OCI-LY1 (cell line): ENCODE measurements at regions not wholly inside any gene's neighbourhood (a gene's known extent, or its start where the extent isn't known, plus 50 kb on each side); places are given as distances from the start of the nearest gene placed in this dataset.

Experiments used
- H2AFZ ChIP-seq: fragments of 200-600 bp; sonication (generic), shearing (Covaris generic); 2 replicates; pipeline ENCODE4 v1.6.0; 2014; ENCODE audit warnings: antibody characterized with exemption, mild to moderate bottlenecking, low read length
- H3F3A ChIP-seq: fragments of 200-600 bp; sonication (generic), shearing (Covaris generic); 2 replicates; pipeline ENCODE4 v1.6.0; 2014; ENCODE audit warnings: mild to moderate bottlenecking, antibody characterized with exemption, low read length, moderate library complexity; ENCODE audit not compliant: insufficient read depth
- H3K27ac ChIP-seq: fragments of 200-600 bp; sonication (generic); 2 replicates; pipeline ENCODE4 v1.5.1; 2014; ENCODE audit warnings: low read length, mixed run types, mild to moderate bottlenecking, low read depth; ENCODE audit not compliant: poor library complexity, severe bottlenecking
- H3K27me3 ChIP-seq: fragments of 200-600 bp; sonication (generic); 2 replicates; pipeline ENCODE4 v1.6.0; 2014; ENCODE audit warnings: antibody characterized with exemption, mild to moderate bottlenecking, low read length, moderate library complexity; ENCODE audit not compliant: insufficient read depth
- H3K36me3 ChIP-seq: fragments of 200-600 bp; sonication (generic); 2 replicates; pipeline ENCODE4 v1.6.1; 2014; ENCODE audit warnings: mild to moderate bottlenecking, antibody characterized with exemption, low read length, moderate library complexity, mixed read lengths; ENCODE audit not compliant: insufficient read depth
- H3K4me1 ChIP-seq: fragments of 200-600 bp; sonication (generic); 2 replicates; pipeline ENCODE4 v1.5.1; 2014; ENCODE audit warnings: mild to moderate bottlenecking, low read length, moderate library complexity; ENCODE audit not compliant: insufficient read depth, severe bottlenecking
- H3K4me2 ChIP-seq: fragments of 200-600 bp; sonication (generic), shearing (Covaris generic); 2 replicates; pipeline ENCODE4 v1.6.1; 2014; ENCODE audit warnings: low read length
- H3K4me3 ChIP-seq: fragments of 200-600 bp; sonication (generic); 2 replicates; pipeline ENCODE4 v1.5.1; 2014; ENCODE audit warnings: low read length, low read depth, mild to moderate bottlenecking, mixed read lengths; ENCODE audit not compliant: poor library complexity, severe bottlenecking
- H3K79me2 ChIP-seq: fragments of 200-600 bp; shearing (Covaris generic); 2 replicates; pipeline ENCODE4 v1.6.1; 2016; ENCODE audit warnings: mixed run types, low read length, mixed read lengths; ENCODE audit not compliant: insufficient read depth
- H3K9ac ChIP-seq: fragments of 200-600 bp; sonication (generic), shearing (Covaris generic); 2 replicates; pipeline ENCODE4 v1.6.1; 2014; ENCODE audit warnings: mild to moderate bottlenecking, low read length, mixed read lengths
- H3K9me2 ChIP-seq: fragments of 200-600 bp; sonication (generic), shearing (Covaris generic); 2 replicates; pipeline ENCODE4 v1.6.1; 2014; ENCODE audit warnings: low read depth, mild to moderate bottlenecking, low read length, mixed read lengths
- H3K9me3 ChIP-seq: fragments of 200-600 bp; shearing (Covaris generic); 2 replicates; pipeline ENCODE4 v1.6.1; 2014; ENCODE audit warnings: low read length, mixed read lengths
- H4K20me1 ChIP-seq: fragments of 200-600 bp; sonication (generic), shearing (Covaris generic); 2 replicates; pipeline ENCODE4 v1.6.0; 2016; ENCODE audit warnings: mild to moderate bottlenecking, low read length; ENCODE audit not compliant: insufficient read depth
- CTCF ChIP-seq: fragments of 200-600 bp; sonication (generic), shearing (Covaris generic); IDR thresholded peaks from 2 replicates; pipeline ENCODE4 v1.5.1; 2017; ENCODE audit warnings: mild to moderate bottlenecking, antibody characterized with exemption, low read length, moderate library complexity, mixed read lengths
- EZH2 ChIP-seq: fragments of 200-600 bp; sonication (generic), shearing (Covaris generic); IDR thresholded peaks from 2 replicates; pipeline ENCODE4 v1.8.0; 2017; ENCODE audit warnings: borderline replicate concordance, mixed run types, mild to moderate bottlenecking, antibody characterized with exemption, low read length, moderate library complexity, mixed read lengths

GRCh38 chr2:236876642-236877041, 209.0 kb upstream of the COPS8 start:
- Histone ChIP-seq H2AFZ (no peak overlapping the region), H3K4me1 (no peaks in the 10 kb centered on the region), H4K20me1 (no peaks in the 10 kb centered on the region), H3K9me2 (no peaks in the 10 kb centered on the region), H3K27me3 (no peaks in the 10 kb centered on the region), H3K4me3 (no peak overlapping the region), H3K9ac (no peak overlapping the region), H3K27ac (no peak overlapping the region), H3K79me2 (no peaks in the 10 kb centered on the region), H3K9me3 (no peaks in the 10 kb centered on the region), H3K4me2 (no peak overlapping the region), H3F3A (no peaks in the 10 kb centered on the region), H3K36me3 (no peaks in the 10 kb centered on the region)
- TF ChIP-seq EZH2 (no peak), CTCF (no peak)

GRCh38 chr2:236877972-236878371, 207.7 kb upstream of the COPS8 start:
- no peak for TF ChIP-seq EZH2
- TF ChIP-seq CTCF: no peak
- Histone ChIP-seq H3K4me2 (no peak overlapping the region), H3K4me3 (no peak overlapping the region), H3K27me3 (no peaks in the 10 kb centered on the region), H3K36me3 (no peaks in the 10 kb centered on the region), H3K4me1 (no peaks in the 10 kb centered on the region), H3F3A (no peaks in the 10 kb centered on the region), H3K9me3 (peaks cover 4% of the 10 kb centered on the region; the same call in 1 of the 2 replicates), H4K20me1 (no peaks in the 10 kb centered on the region), H3K9ac (no peak overlapping the region), H3K27ac (no peak overlapping the region), H3K9me2 (no peaks in the 10 kb centered on the region), H2AFZ (no peak overlapping the region), H3K79me2 (no peaks in the 10 kb centered on the region)

GRCh38 chr2:236879416-236879963, 206.2 kb upstream of the COPS8 start:
- H3K27me3 ChIP-seq: no peaks in the 10 kb centered on the region
- H3K79me2 ChIP-seq: no peaks in the 10 kb centered on the region
- H3K9me2 ChIP-seq: no peaks in the 10 kb centered on the region
- H3F3A ChIP-seq: no peaks in the 10 kb centered on the region
- H3K4me2 ChIP-seq: no peak overlapping the region
- peaks cover 4% of the 10 kb centered on the region; the same call in 1 of the 2 replicates for H3K9me3 ChIP-seq
- H3K36me3 ChIP-seq: no peaks in the 10 kb centered on the region
- no peaks in the 10 kb centered on the region for H4K20me1 ChIP-seq
- no peaks in the 10 kb centered on the region for H3K4me1 ChIP-seq
- H3K9ac ChIP-seq: no peak overlapping the region
- H2AFZ ChIP-seq: no peak overlapping the region
- H3K4me3 ChIP-seq: no peak overlapping the region
- H3K27ac ChIP-seq: no peak overlapping the region
- no peak for TF ChIP-seq EZH2

GRCh38 chr2:236882074-236882473, 203.6 kb upstream of the COPS8 start:
- Histone ChIP-seq H4K20me1 (no peaks in the 10 kb centered on the region), H3K9ac (no peak overlapping the region), H3K4me3 (no peak overlapping the region), H3F3A (no peaks in the 10 kb centered on the region), H3K9me3 (peaks cover 4% of the 10 kb centered on the region; the same call in 1 of the 2 replicates), H3K27ac (no peak overlapping the region), H3K9me2 (no peaks in the 10 kb centered on the region), H3K79me2 (no peaks in the 10 kb centered on the region), H2AFZ (no peak overlapping the region), H3K27me3 (no peaks in the 10 kb centered on the region), H3K4me1 (no peaks in the 10 kb centered on the region), H3K4me2 (no peak overlapping the region), H3K36me3 (no peaks in the 10 kb centered on the region)
- TF ChIP-seq EZH2 (no peak), CTCF (no peak)
